GM12878 (cell line): ENCODE measurements at regions not wholly inside any gene's neighbourhood (a gene's known extent, or its start where the extent isn't known, plus 50 kb on each side); places are given as distances from the start of the nearest gene placed in this dataset.

ENCODE experiments used
- ATAC-seq: fragments of 200-7000 bp; cut with Tn5 transposase; 3 replicates; pipeline ENCODE4 v1.9.1; 2020; ENCODE audit warnings: mild to moderate bottlenecking, moderate library complexity
- BruUV-seq: library from RNA; stranded (reverse); fragments of 400-500 nt; replicated peaks from 2 replicates; lab custom pipeline; 2021; lab: Mats Ljungman, UMichigan
- CTCF ChIA-PET: fragments of 300-600 bp; sonication (Branson Sonifier 250); formaldehyde crosslinking; extraction: SDS; loops from one replicate; lab custom pipeline; 2021; ENCODE audit warnings: inconsistent platforms; lab: Yijun Ruan, JAX
- POLR2A ChIA-PET: fragments of 350-600 bp; formaldehyde crosslinking; extraction: SDS; loops from one replicate; lab custom pipeline; 2021; ENCODE audit warnings: inconsistent platforms; lab: Charles Lee
- RAD21 ChIA-PET: fragments of 300-600 bp; sonication (Branson Sonifier 250); formaldehyde crosslinking; loops from one replicate; lab custom pipeline; 2023; ENCODE audit warnings: antibody characterized with exemption; ENCODE audit not compliant: unreplicated experiment; lab: Charles Lee
- SMC1A ChIA-PET: fragments of 300-600 bp; sonication (Branson Sonifier 250); formaldehyde crosslinking; loops from one replicate; lab custom pipeline; 2023; ENCODE audit not compliant: unreplicated experiment, uncharacterized antibody; lab: Charles Lee
- DNase-seq: peaks from one replicate; pipeline ENCODE4 v3.0.0-alpha.2; 2011; ENCODE audit warnings: low read depth, low spot score
- FAIRE-seq: peaks from 3 replicates; lab custom pipeline; 2011; peaks lifted over from hg19 to GRCh38; lab: Jason Lieb, UNC
- H2AFZ ChIP-seq: 2 replicates; pipeline ENCODE4 v1.6.0; 2011; ENCODE audit warnings: low read depth, low read length, control low read depth; ENCODE audit not compliant: control insufficient read depth
- H3K27ac ChIP-seq: 2 replicates; pipeline ENCODE4 v1.5.1; 2011; ENCODE audit warnings: control low read depth; ENCODE audit not compliant: control insufficient read depth, insufficient read depth
- H3K27me3 ChIP-seq, 2 experiments: replicated peaks in 1 of 2; 2 replicates each; pipeline versions ENCODE4 v1.6.0 to v1.6.1; 2011; ENCODE audit warnings: low read length in 1 of 2; ENCODE audit not compliant: control insufficient read depth in 2 of 2, insufficient read depth in 2 of 2
- H3K36me3 ChIP-seq, 2 experiments: 2 replicates each; pipeline ENCODE4 v1.5.1; 2011; ENCODE audit warnings: low read length in 1 of 2; ENCODE audit not compliant: control insufficient read depth in 2 of 2, insufficient read depth in 2 of 2
- H3K4me1 ChIP-seq: 2 replicates; pipeline ENCODE4 v1.6.1; 2011; ENCODE audit warnings: mild to moderate bottlenecking, low read length, moderate library complexity, mixed read lengths; ENCODE audit not compliant: control insufficient read depth, insufficient read depth
- H3K4me2 ChIP-seq: 2 replicates; pipeline ENCODE4 v1.6.0; 2011; ENCODE audit warnings: control low read depth; ENCODE audit not compliant: control insufficient read depth, insufficient read depth
- H3K4me3 ChIP-seq: fragments of 200-600 bp; sonication (generic); 2 replicates; pipeline ENCODE4 v1.5.1; 2016
- H3K79me2 ChIP-seq: 2 replicates; pipeline ENCODE4 v1.6.0; 2011; ENCODE audit warnings: low read length; ENCODE audit not compliant: control insufficient read depth, insufficient read depth
- H3K9ac ChIP-seq: 2 replicates; pipeline ENCODE4 v1.8.0; 2011; ENCODE audit warnings: low read length, control low read depth, mixed read lengths; ENCODE audit not compliant: control insufficient read depth, insufficient read depth
- H3K9me3 ChIP-seq: replicated peaks from 3 replicates; pipeline ENCODE4 v1.5.1; 2011; ENCODE audit warnings: mild to moderate bottlenecking, low read length; ENCODE audit not compliant: control insufficient read depth, insufficient read depth
- H4K20me1 ChIP-seq: 2 replicates; pipeline ENCODE4 v1.6.0; 2011; ENCODE audit not compliant: control insufficient read depth, insufficient read depth
- CREB1 ChIP-seq: IDR thresholded peaks from 2 replicates; pipeline ENCODE4 v1.6.1; 2012; ENCODE audit warnings: low read depth, mild to moderate bottlenecking, inconsistent platforms
- FOXM1 ChIP-seq: IDR thresholded peaks from 2 replicates; pipeline ENCODE4 v1.6.1; 2012; ENCODE audit warnings: low read depth, mild to moderate bottlenecking, inconsistent platforms, low read length, moderate library complexity
- GABPA ChIP-seq: IDR thresholded peaks from 2 replicates; pipeline ENCODE4 v1.6.1; 2014; ENCODE audit warnings: antibody characterized with exemption, low read depth, mild to moderate bottlenecking, inconsistent platforms
- GATAD2B ChIP-seq: fragments of 450-650 bp; conservative IDR thresholded peaks from 2 replicates; pipeline ENCODE4 v1.6.1; 2017; ENCODE audit warnings: low read depth, mild to moderate bottlenecking, moderate library complexity
- HDAC2 ChIP-seq: fragments of 200-600 bp; sonication (generic); IDR thresholded peaks from 2 replicates; pipeline ENCODE4 v1.6.1; 2017
- IKZF2 ChIP-seq, 2 experiments: fragments of 450-650 bp; IDR thresholded peaks; 2 replicates each; pipeline ENCODE4 v1.6.1; 2017; ENCODE audit warnings: mild to moderate bottlenecking in 2 of 2, moderate library complexity in 2 of 2
- NRF1 ChIP-seq: conservative IDR thresholded peaks from 2 replicates; pipeline ENCODE4 v1.6.1; 2011; ENCODE audit warnings: mild to moderate bottlenecking, low read depth, low read length, improper control_type of control experiment
- POLR2AphosphoS2 ChIP-seq: IDR thresholded peaks from 2 replicates; pipeline ENCODE4 v1.6.1; 2011; ENCODE audit warnings: low read depth, mild to moderate bottlenecking, low read length, improper control_type of control experiment, moderate library complexity
- POLR2AphosphoS5 ChIP-seq: IDR thresholded peaks from 2 replicates; pipeline ENCODE4 v1.6.1; 2011; ENCODE audit warnings: mild to moderate bottlenecking, low read length, inconsistent platforms
- RCOR1 ChIP-seq: conservative IDR thresholded peaks from 2 replicates; pipeline ENCODE4 v1.6.1; 2012; ENCODE audit warnings: low read depth, low read length, improper control_type of control experiment
- RFX5 ChIP-seq: IDR thresholded peaks from 2 replicates; pipeline ENCODE4 v1.6.1; 2011; ENCODE audit warnings: low read depth, low read length, improper control_type of control experiment
- SREBF2 ChIP-seq: IDR thresholded peaks from 2 replicates; pipeline ENCODE4 v1.6.1; 2012; ENCODE audit warnings: mild to moderate bottlenecking, low read length
- ZNF274 ChIP-seq: IDR thresholded peaks from one replicate; pipeline ENCODE4 v1.8.0; 2011; ENCODE audit not compliant: insufficient read length, insufficient read depth
- WGBS: methylation state at CpG from one replicate; pipeline ENCODE4 v1.1.6; 2016; ENCODE audit warnings: low lambda C conversion rate; ENCODE audit not compliant: insufficient replicate concordance, insufficient coverage; ENCODE audit errors: missing lambda C conversion rate; 5-methylcytosine and 5-hydroxymethylcytosine counted together
- in situ Hi-C: fragments of 300-500 bp; cut with MboI; formaldehyde crosslinking; loops from 9 replicates; pipeline ENCODE4 v1.14.3; 2018; ENCODE audit warnings: mixed read lengths
- intact Hi-C: fragments of 100-400 bp; cut with micrococcal nuclease; formaldehyde crosslinking; loops from one replicate; pipeline ENCODE4 v1.14.2; 2022; ENCODE audit not compliant: unreplicated experiment
- TF ChIP-seq, protein P1 (sequence below): fragments of 150-350 bp; IDR thresholded peaks from 2 replicates; pipeline ENCODE4 v1.6.1; 2016; ENCODE audit warnings: low read depth, low read length
- TF ChIP-seq, protein P2 (sequence below): IDR thresholded peaks from 2 replicates; pipeline ENCODE4 v1.6.1; 2012; ENCODE audit warnings: low read depth, low read length, improper control_type of control experiment

DNA sequence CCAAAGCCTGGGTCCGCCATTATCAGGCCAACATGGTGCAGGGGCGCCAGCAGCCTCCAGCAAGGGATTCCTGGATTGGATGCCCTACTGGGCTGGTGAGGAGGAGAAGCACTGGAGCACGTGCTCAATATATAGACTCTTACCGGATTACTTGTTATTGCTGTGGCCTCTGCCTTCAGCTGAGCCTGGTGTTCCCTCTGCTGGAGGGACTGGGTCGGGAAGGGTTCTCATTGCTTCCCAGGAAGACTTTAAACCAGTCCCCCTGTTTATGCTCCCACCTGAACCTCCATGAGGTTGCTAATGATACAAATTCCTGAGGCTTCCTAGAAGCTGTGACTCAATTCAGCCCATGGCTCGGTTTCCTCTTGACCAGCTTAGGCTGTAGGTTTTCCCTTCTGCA, 186.7 kb upstream of the ARID1B start:
- ChIA-PET CTCF (interaction anchor here (2.0 kb wide), 1 partner anchor 12 kb away, joined by 4 read pairs; no protein-coding TSS in a partner anchor), SMC1A (interaction anchor here (0.7 to 1.5 kb wide), 3 partner anchors 8 to 39 kb away, joined by 3 read pairs; no protein-coding TSS in a partner anchor), RAD21 (no interaction called here), POLR2A (no interaction called here)
- Histone ChIP-seq H3K9ac (no peak overlapping the region), H3K27ac (no peak overlapping the region), H3K4me2 (no peak overlapping the region), H4K20me1 (no peaks in the 10 kb centered on the region), H2AFZ (no peak overlapping the region), H3K4me1 (peaks cover 3% of the 10 kb centered on the region; the same call in 1 of the 2 replicates), H3K79me2 (no peaks in the 10 kb centered on the region), H3K27me3 (no peaks in the 10 kb centered on the region), H3K4me3 (no peak overlapping the region), H3K9me3 (peaks cover 4% of the 10 kb centered on the region; the same call in 2 of the 3 replicates), H3K36me3 (no peaks in the 10 kb centered on the region)
- ATAC-seq (no peak), DNase-seq (no peak), FAIRE-seq (no peak)
- BruUV-seq = no TSS peak
- 55% methylated on average over 6 of the region's 6 CpGs for WGBS
- in situ Hi-C loops (no loop called here), intact Hi-C loops (no loop called here)
- no peak for TF ChIP-seq ZNF274
- TF ChIP-seq SREBF2 = no peak
- no peak for TF ChIP-seq GATAD2B
- TF ChIP-seq FOXM1 = no peak
- TF ChIP-seq, protein P1, sequence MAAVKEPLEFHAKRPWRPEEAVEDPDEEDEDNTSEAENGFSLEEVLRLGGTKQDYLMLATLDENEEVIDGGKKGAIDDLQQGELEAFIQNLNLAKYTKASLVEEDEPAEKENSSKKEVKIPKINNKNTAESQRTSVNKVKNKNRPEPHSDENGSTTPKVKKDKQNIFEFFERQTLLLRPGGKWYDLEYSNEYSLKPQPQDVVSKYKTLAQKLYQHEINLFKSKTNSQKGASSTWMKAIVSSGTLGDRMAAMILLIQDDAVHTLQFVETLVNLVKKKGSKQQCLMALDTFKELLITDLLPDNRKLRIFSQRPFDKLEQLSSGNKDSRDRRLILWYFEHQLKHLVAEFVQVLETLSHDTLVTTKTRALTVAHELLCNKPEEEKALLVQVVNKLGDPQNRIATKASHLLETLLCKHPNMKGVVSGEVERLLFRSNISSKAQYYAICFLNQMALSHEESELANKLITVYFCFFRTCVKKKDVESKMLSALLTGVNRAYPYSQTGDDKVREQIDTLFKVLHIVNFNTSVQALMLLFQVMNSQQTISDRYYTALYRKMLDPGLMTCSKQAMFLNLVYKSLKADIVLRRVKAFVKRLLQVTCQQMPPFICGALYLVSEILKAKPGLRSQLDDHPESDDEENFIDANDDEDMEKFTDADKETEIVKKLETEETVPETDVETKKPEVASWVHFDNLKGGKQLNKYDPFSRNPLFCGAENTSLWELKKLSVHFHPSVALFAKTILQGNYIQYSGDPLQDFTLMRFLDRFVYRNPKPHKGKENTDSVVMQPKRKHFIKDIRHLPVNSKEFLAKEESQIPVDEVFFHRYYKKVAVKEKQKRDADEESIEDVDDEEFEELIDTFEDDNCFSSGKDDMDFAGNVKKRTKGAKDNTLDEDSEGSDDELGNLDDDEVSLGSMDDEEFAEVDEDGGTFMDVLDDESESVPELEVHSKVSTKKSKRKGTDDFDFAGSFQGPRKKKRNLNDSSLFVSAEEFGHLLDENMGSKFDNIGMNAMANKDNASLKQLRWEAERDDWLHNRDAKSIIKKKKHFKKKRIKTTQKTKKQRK = no peak
- TF ChIP-seq NRF1 = no peak
- TF ChIP-seq POLR2AphosphoS2 = no peak
- no peak for TF ChIP-seq RFX5
- TF ChIP-seq IKZF2 (IDR thresholded peaks at IDR 0.05) = no peak
- TF ChIP-seq CREB1 = no peak
- no peak for TF ChIP-seq POLR2AphosphoS5
- TF ChIP-seq GABPA = no peak
- no peak for TF ChIP-seq RCOR1
- no peak for TF ChIP-seq HDAC2
- TF ChIP-seq, protein P2, sequence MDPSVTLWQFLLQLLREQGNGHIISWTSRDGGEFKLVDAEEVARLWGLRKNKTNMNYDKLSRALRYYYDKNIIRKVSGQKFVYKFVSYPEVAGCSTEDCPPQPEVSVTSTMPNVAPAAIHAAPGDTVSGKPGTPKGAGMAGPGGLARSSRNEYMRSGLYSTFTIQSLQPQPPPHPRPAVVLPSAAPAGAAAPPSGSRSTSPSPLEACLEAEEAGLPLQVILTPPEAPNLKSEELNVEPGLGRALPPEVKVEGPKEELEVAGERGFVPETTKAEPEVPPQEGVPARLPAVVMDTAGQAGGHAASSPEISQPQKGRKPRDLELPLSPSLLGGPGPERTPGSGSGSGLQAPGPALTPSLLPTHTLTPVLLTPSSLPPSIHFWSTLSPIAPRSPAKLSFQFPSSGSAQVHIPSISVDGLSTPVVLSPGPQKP = no peak
